ENCODE measurements at regions not wholly inside any gene's neighbourhood (a gene's known extent, or its start where the extent isn't known, plus 50 kb on each side); places are given as distances from the start of the nearest gene placed in this dataset.

GRCh38 chr2:37843556-37843955 lies 81.5 kb upstream of the RMDN2 start:
- DNase-seq: no peak

GRCh38 chr2:37846207-37846606 lies 78.9 kb upstream of the RMDN2 start:
- DNase-seq: no peak

- DNase-seq: no peak
Observed at GRCh38 chr2:37847792-37848191, 77.3 kb upstream of the RMDN2 start.

GRCh38 chr2:37848451-37848850 lies 76.6 kb upstream of the RMDN2 start:
- DNase-seq: no peak

GRCh38 chr2:37849911-37850310 lies 75.2 kb upstream of the RMDN2 start:
- no peak for DNase-seq

- no peak for DNase-seq
Observed at GRCh38 chr2:37851428-37851827, 73.7 kb upstream of the RMDN2 start.

GRCh38 chr2:37851828-37852584 lies 73.1 kb upstream of the RMDN2 start:
- DNase-seq: no peak

- DNase-seq: no peak
Observed at GRCh38 chr2:37852585-37853014, 72.5 kb upstream of the RMDN2 start.

GRCh38 chr2:37854676-37855282 lies 70.3 kb upstream of the RMDN2 start:
- no peak for DNase-seq

GRCh38 chr2:37855283-37856041 lies 69.6 kb upstream of the RMDN2 start:
- no peak for DNase-seq

GRCh38 chr2:37856101-37856751 lies 68.9 kb upstream of the RMDN2 start:
- no peak for DNase-seq

- DNase-seq: no peak
Observed at GRCh38 chr2:37857575-37858399, 67.3 kb upstream of the RMDN2 start.

GRCh38 chr2:37858400-37858711 lies 66.7 kb upstream of the RMDN2 start:
- DNase-seq: no peak

- DNase-seq: no peak
Observed at GRCh38 chr2:37858725-37859267, 66.3 kb upstream of the RMDN2 start.

GRCh38 chr2:37862620-37863019 lies 62.5 kb upstream of the RMDN2 start:
- no peak for DNase-seq

GRCh38 chr2:37864217-37864616 lies 60.9 kb upstream of the RMDN2 start:
- no peak for DNase-seq

GRCh38 chr2:37865640-37866039 lies 59.4 kb upstream of the RMDN2 start:
- no peak for DNase-seq

GRCh38 chr2:37866171-37866934 lies 58.7 kb upstream of the RMDN2 start:
- no peak for DNase-seq

GRCh38 chr2:37867166-37867565 lies 57.9 kb upstream of the RMDN2 start:
- no peak for DNase-seq

- DNase-seq: no peak
Observed at GRCh38 chr2:37868866-37869265, 56.2 kb upstream of the RMDN2 start.

- DNase-seq: no peak
Observed at GRCh38 chr2:37869304-37869703, 55.8 kb upstream of the RMDN2 start.

GRCh38 chr2:37869771-37870170 lies 55.3 kb upstream of the RMDN2 start:
- DNase-seq: no peak

Measured in retina (tissue), 1 donor.